C1 segment of cervical spinal cord (tissue), 14 donors: ENCODE measurements at regions not wholly inside any gene's neighbourhood (a gene's known extent, or its start where the extent isn't known, plus 50 kb on each side); places are given as distances from the start of the nearest gene placed in this dataset.
A peak's percentile ranks its signal among the peaks of the same experiment; 100 is the strongest.
"Not testable (repeated sequence)": the region's sequence is repeated elsewhere in the genome, so short reads cannot be mapped to it uniquely, and the experiment has no call there.

Experiments
- DNase-seq, 14 donors: peaks; one replicate each; lab custom pipeline; 2025; lab: John Stamatoyannopoulos, UW

GRCh38 chr1:82091729-82092128 is 291.0 kb downstream of the ADGRL2 start:
- DNase-seq: no peak

GRCh38 chr1:82091265-82091664 is 290.5 kb downstream of the ADGRL2 start:
- DNase-seq: no peak

GRCh38 chr1:82090104-82090503 is 289.4 kb downstream of the ADGRL2 start:
- DNase-seq: no peak

- no peak for DNase-seq
These were observed 286.0 kb downstream of the ADGRL2 start for GRCh38 chr1:82086739-82087138.

GRCh38 chr1:82079607-82080006 is 278.9 kb downstream of the ADGRL2 start:
- DNase-seq: no peak

- no peak for DNase-seq
These were observed 272.9 kb downstream of the ADGRL2 start for GRCh38 chr1:82073659-82074058.

- DNase-seq: no peak
These were observed 272.3 kb downstream of the ADGRL2 start for GRCh38 chr1:82073071-82073470.

- DNase-seq: peak in 2 of 14 donors; percentile 1 to 25
These were observed 265.2 kb downstream of the ADGRL2 start for GRCh38 chr1:82065916-82066315.

GRCh38 chr1:82064691-82065090 is 264.0 kb downstream of the ADGRL2 start:
- DNase-seq: no peak

- DNase-seq: no peak
These were observed 261.5 kb downstream of the ADGRL2 start for GRCh38 chr1:82062206-82062605.

- DNase-seq: no peak
These were observed 259.2 kb downstream of the ADGRL2 start for GRCh38 chr1:82059959-82060358.

GRCh38 chr1:82057011-82057410 is 256.3 kb downstream of the ADGRL2 start:
- no peak for DNase-seq

GRCh38 chr1:82055375-82055774 is 254.6 kb downstream of the ADGRL2 start:
- DNase-seq: not testable (repeated sequence)

GRCh38 chr1:82052563-82052962 is 251.8 kb downstream of the ADGRL2 start:
- DNase-seq: no peak

- DNase-seq: peak in 1 of 14 donors; percentile 0
These were observed 247.9 kb downstream of the ADGRL2 start for GRCh38 chr1:82048596-82048995.

- no peak for DNase-seq
These were observed 244.5 kb downstream of the ADGRL2 start for GRCh38 chr1:82045221-82045620.

GRCh38 chr1:82044536-82044935 is 243.8 kb downstream of the ADGRL2 start:
- DNase-seq: no peak

GRCh38 chr1:82044111-82044510 is 243.4 kb downstream of the ADGRL2 start:
- no peak for DNase-seq

- no peak for DNase-seq
These were observed 241.7 kb downstream of the ADGRL2 start for GRCh38 chr1:82042306-82043060.
